GM21367 (cell line): ENCODE measurements at regions not wholly inside any gene's neighbourhood (a gene's known extent, or its start where the extent isn't known, plus 50 kb on each side); places are given as distances from the start of the nearest gene placed in this dataset.

ENCODE experiments used
- ATAC-seq: cut with Tn5 transposase; IDR thresholded peaks from one replicate; pipeline ENCODE4 v1.9.1; 2021; ENCODE audit not compliant: unreplicated experiment

GRCh38 chr4:100086766-100087431, 103.4 kb downstream of the DDIT4L start:
- ATAC-seq, result no peak

DNA sequence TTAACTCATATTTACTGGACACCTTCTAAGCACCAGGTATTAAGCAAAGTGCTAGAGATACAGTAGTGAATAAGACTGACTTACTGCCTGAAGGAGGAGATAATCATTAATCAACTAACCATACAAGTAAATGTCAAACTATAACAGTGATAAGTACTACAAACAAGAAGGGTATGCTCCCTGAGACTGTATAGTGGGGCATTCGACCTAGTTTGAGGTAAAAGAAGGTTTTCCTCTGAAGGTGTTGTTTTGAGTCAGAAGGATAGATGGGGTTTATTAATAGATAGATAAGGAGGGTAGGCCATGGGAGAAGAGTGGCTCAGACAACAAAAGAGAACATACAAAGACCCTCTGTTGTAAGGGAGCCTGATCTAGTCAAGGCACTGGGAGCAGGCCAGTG, 105.4 kb downstream of the DDIT4L start:
- no peak for ATAC-seq

DNA sequence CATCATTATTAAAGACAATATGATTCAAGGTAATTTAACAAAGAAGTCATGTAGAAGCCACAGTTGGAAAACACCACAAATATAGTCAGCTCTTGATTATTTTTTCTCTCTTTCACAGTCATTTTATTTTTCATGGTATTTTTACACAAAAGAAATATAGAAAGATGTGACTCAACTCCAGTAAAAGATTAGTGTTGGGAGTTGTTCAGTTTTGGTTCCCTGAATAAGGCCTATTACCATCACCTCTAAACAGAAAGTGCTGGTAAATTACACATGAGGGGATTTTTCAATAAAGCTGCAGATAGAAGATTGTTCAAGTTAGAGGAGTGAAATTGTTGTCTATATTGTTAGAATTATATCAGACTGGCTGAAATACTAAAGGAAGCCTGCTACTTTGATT, 107.0 kb downstream of the DDIT4L start:
- no peak for ATAC-seq

DNA sequence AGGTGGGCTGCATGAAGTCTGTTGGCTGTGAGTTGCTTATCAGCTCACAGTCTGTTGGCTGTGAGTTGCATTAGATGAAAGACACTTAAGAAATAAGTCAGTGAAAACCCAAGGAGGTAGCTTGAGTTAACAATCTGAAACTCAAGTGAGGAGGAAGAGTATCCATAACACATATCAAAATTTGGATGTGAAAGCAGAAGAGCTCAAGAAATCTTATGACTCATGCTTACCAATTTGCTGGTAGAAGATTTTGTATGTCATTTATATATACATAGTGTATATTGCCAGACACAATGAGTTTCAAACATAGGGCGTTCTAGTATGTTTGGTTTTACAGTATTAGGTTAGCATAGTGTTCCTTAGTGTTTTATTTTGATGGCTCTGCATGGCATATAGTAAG, 107.4 kb downstream of the DDIT4L start:
- no peak for ATAC-seq

GRCh38 chr4:100081491-100081890, 108.8 kb downstream of the DDIT4L start:
- no peak for ATAC-seq

GRCh38 chr4:100079264-100079663, 111.0 kb downstream of the DDIT4L start:
- ATAC-seq, result no peak

DNA sequence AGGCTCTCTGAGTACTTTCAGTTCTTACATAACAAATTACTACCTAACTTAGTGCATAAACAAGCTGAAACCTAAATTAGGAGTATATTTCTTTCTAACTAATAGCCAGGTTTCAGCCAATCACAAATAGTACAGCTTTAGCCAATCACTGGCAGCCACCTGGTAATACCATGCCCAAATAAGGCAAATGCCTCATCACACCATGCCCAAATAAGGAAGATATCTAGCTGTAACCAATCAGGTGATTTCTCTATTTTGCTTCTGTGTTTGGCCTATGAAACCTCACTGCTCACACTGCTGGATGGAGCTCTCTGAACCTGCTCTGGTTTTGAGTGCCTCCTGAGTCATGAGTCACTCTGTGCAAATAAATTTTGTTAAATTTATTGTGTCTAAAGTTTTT, 113.5 kb downstream of the DDIT4L start:
- no peak for ATAC-seq

DNA sequence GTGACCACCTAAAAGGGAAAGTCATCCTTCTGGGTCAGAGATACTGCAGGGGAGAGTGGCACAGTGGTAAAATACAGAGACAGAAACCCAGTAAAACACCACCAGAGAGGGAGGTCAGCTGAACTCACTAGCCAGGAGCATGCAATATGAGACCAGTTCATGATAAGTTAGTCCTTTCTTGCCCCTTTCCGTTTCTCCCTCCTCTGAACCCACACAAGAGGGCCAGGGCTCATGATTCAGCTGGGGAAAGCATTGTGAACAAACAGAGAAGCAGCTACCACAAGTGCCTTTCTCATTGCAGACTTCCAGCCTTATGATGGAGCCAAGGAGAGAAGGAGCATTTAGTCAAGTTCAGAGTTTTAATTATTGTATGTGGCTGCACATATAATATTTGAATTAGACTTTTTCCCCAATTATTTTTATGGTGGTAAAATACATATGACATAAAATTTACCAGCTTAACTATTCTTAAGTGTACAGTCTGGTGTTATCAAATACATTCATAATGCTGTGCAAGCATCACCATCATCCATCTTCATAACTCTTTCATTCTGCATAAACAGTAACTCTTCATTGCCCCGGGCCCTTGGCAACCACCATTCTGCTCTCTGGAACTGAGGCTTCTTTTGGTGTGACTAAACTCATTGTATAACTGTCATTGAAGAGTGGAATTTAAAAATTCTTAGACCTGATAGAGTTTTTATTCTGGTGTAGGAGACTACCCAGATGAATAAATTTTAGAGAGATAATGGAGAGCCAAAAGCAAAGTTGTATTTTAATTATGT, 114.6 kb downstream of the DDIT4L start:
- no peak for ATAC-seq

DNA sequence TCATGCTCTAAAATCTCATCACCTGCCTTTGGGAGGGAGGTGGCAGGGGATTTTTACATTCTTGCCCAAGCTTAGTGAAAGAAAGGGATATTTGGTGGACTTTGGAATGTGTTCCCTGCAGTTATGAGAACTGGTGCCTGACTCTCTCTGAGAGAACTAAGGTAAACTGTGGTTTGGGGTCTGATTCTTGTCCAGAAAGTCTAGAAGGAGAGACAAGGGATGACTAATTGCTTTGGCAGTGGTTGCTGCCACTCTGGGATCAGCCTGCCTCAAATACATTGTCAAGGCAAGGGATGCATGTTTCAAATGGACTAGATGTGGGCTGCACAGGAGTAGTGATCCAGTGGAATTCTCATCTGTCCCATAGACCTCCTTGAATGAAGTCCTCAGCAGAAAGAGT, 115.2 kb downstream of the DDIT4L start:
- ATAC-seq, result no peak

DNA sequence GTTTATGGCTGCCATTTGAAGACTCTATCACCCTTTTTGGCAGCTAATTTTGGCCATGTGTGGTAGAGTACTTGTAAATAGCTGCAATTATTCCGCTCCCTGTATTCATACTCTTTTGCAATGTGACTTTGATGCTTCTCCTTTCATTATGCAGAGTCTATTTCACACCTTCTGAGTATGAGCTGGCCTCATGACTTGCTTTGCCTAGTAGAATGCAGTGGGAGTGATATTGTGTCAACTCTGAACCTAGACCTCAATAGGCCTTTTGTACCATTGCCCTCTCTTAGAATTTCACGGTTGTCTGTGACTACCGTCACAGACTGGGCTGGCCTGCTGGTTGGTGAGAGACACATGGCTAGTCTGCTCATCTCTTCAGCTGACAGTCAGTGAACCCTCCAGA, 118.8 kb downstream of the DDIT4L start:
- no peak for ATAC-seq

- no peak for ATAC-seq
These were observed 119.4 kb downstream of the DDIT4L start for GRCh38 chr4:100070868-100071267.

GRCh38 chr4:100069207-100069606, 119.1 kb upstream of the H2AZ1 start:
- no peak for ATAC-seq

- ATAC-seq, result no peak
These were observed 117.2 kb upstream of the H2AZ1 start for GRCh38 chr4:100067255-100067654.

DNA sequence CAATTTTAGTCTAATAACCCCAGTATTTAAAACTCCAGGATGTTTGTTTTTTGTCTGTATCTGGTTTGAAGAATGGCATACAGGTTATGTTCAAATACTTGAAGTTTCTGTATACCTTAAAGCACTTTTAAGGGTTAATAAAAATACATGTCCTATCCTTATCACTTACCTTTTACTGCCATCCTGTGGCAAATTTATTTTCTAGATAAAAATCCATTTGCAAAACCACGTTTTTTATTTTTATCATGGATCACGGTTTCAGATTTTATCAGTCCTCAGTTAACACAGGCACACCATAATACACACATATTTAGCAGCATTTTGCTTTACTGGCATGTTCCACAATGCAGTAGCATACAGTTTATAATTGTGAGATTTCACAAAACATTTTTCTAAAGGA, 113.3 kb upstream of the H2AZ1 start:
- ATAC-seq, result no peak

- ATAC-seq, result no peak
These were observed 112.8 kb upstream of the H2AZ1 start for GRCh38 chr4:100062921-100063320.

DNA sequence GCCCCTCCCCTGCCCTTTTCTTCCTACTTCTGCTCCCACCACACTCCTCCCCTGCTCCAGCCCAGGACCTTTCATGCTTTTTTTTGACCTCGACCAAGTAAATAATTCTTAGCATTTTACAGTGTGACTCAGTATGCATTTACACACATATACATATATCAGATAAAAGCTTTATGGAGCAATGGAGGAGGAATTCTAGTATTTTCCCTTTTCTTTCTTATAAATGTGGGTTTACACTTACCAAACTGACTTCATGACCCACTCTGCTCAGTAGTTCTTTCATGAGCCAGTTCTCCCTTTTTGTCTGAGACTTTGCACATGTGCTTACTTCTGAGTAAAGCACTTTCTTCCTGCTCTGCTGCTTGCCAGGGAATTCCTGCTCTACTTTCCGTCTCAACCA, 111.8 kb upstream of the H2AZ1 start:
- ATAC-seq, result no peak

DNA sequence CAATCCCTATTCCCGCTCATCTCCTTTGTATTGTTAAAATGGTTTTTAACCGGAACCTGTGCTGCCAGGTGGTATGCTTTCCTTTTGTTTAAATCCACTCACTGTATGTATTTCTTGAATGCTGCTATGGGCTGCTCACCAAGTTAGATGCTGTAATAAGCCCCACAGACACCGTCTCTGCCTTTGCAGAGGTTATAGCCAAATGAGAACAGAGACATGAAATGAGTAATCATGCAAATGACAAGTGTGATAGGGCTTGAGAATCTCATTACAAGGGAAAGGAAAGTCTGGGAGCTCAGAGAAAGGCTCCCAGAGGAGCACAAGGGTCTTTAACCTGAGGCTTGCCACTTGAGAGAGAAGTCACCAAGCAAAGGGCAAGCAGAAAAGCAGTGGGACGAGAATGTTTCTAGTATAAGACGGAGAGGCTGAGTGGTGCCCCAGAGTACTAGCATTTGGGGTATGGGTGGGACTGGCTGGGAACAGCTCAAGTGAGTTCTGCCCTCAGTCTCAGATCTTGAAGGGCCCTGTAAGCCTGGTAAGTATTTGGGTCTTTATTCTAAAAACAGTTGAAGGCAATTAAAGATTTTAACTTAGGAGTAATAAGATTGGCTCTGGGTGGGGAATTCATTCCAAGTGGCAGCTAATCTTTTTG, 110.8 kb upstream of the H2AZ1 start:
- ATAC-seq, result peak; percentile 70

GRCh38 chr4:100059467-100059866, 109.4 kb upstream of the H2AZ1 start:
- no peak for ATAC-seq

DNA sequence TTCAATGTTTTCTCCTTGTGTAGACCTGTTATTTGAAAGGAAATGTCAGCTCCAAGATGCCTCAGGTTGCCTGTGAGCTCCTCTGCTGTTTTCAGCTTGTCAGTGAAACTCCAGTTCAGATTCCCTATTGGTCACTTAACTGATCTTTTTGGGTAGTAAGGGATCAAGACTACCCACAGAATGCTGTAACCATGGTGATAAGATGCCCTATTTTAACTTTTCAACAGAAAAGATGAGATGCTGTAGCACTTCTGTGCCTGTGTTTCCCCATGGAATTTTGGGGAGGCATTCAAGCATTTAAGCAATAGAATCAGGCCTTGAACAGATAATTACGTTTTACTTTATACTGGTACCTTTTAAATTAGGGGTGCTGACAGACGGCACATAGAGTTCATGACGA, 106.6 kb upstream of the H2AZ1 start:
- ATAC-seq, result no peak

- ATAC-seq, result no peak
These were observed 104.0 kb upstream of the H2AZ1 start for GRCh38 chr4:100054071-100054470.

DNA sequence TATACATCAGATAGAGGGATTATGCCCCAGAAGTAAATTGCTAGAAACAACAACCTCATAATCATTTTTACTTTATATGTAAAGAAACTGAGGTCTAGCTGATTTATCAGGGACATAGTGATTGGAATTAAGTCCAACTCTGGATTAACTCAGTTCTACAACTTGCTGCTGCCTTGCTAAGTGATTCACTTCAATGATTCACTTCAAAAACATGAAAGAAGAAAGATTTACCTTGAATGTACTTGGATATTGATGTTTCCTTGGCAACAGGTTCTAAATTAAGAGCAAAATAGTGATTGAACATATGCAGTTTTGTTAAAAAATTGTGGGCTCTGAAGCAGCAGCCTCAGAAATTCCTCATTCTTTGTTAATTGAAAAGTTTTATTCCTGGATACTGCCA, 99.8 kb upstream of the H2AZ1 start:
- ATAC-seq, result no peak

DNA sequence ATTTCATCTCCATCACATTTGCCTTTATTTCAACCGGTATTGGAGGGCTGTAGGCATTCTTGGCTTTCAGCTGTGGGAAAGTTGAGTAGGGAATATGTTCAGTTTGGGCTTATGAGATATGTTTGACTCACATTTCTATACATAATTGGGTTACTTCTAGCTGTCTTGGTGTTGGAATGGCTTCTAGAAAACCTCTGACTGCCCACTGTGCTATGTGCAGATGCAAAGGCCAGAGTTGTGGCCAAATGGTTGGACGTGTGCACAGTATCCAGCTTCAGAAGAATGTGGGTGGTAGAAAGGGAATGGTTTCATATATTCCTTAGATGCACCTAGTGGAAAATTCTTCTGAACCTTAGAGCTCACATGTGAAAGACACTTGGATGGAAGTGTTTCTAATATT, 92.6 kb upstream of the H2AZ1 start:
- ATAC-seq, result no peak
